Natural killer cell (primary cell): ENCODE measurements at regions not wholly inside any gene's neighbourhood (a gene's known extent, or its start where the extent isn't known, plus 50 kb on each side); places are given as distances from the start of the nearest gene placed in this dataset.

Experiments used
- ATAC-seq, 3 donors: fragments of 150-1000 bp in 2 of 3; fragments of 200-7000 bp in 1 of 3; cut with Tn5 transposase; 1 replicate in 1 of 3; 2 replicates in 2 of 3; pipeline ENCODE4 v1.10.0; 2021; ENCODE audit warnings: mild to moderate bottlenecking in 2 of 3, moderate library complexity in 2 of 3
- DNase-seq, 2 donors: peaks; one replicate each; pipeline versions ENCODE4 v3.0.0 to v3.0.0-alpha.2; 2013 to 2021; ENCODE audit warnings: mixed read lengths in 1 of 2
- H3K27ac ChIP-seq: one replicate; pipeline ENCODE4 v1.5.1; 2013; ENCODE audit warnings: mild to moderate bottlenecking, low read length
- H3K27me3 ChIP-seq: one replicate; pipeline ENCODE4 v1.6.1; 2013; ENCODE audit warnings: low read length; ENCODE audit not compliant: control insufficient read depth, insufficient read depth
- H3K36me3 ChIP-seq: one replicate; pipeline ENCODE4 v1.6.1; 2013; ENCODE audit warnings: low read length; ENCODE audit not compliant: control insufficient read depth, insufficient read depth
- H3K4me1 ChIP-seq: one replicate; pipeline ENCODE4 v1.6.1; 2013; ENCODE audit warnings: low read length; ENCODE audit not compliant: control insufficient read depth, insufficient read depth
- H3K4me3 ChIP-seq: one replicate; pipeline ENCODE4 v1.5.1; 2013; ENCODE audit warnings: low read length
- H3K9me3 ChIP-seq: one replicate; pipeline ENCODE4 v1.6.1; 2013; ENCODE audit warnings: low read length; ENCODE audit not compliant: control insufficient read depth, insufficient read depth
- H3K27ac Mint-ChIP-seq, 2 donors: one replicate each; pipeline ENCODE4 v1.8.0; 2022; ENCODE audit warnings: mild to moderate bottlenecking in 2 of 2, mixed read lengths in 2 of 2, moderate library complexity in 1 of 2
- H3K27me3 Mint-ChIP-seq, 2 donors: one replicate each; pipeline ENCODE4 v1.8.0; 2022; ENCODE audit warnings: low read depth in 2 of 2, mixed read lengths in 2 of 2
- H3K36me3 Mint-ChIP-seq: one replicate; pipeline ENCODE4 v1.8.0; 2022; ENCODE audit warnings: mixed read lengths
- H3K4me1 Mint-ChIP-seq, 2 donors: one replicate each; pipeline ENCODE4 v1.8.0; 2022; ENCODE audit warnings: mixed read lengths in 2 of 2
- H3K4me3 Mint-ChIP-seq: one replicate; pipeline ENCODE4 v1.8.0; 2022; ENCODE audit warnings: mild to moderate bottlenecking, moderate library complexity, mixed read lengths
- H3K9me3 Mint-ChIP-seq, 2 donors: one replicate each; pipeline ENCODE4 v1.8.0; 2022; ENCODE audit warnings: mixed read lengths in 2 of 2
- CTCF ChIP-seq: fragments of 200-600 bp; IDR thresholded peaks from one replicate; pipeline ENCODE4 v1.8.0; 2022; ENCODE audit warnings: antibody characterized with exemption
- WGBS: methylation state at CpG from one replicate; pipeline ENCODE4 v1.1.7; 2013; ENCODE audit warnings: missing lambda C conversion rate; ENCODE audit not compliant: insufficient coverage; 5-methylcytosine and 5-hydroxymethylcytosine counted together
- intact Hi-C: fragments of 100-400 bp; cut with micrococcal nuclease; formaldehyde crosslinking; loops from one replicate; pipeline ENCODE4 v1.14.2; 2022

- no peak for TF ChIP-seq CTCF
- H3K36me3 ChIP-seq = no peaks in the 10 kb centered on the region
- no peak overlapping the region for H3K27ac Mint-ChIP-seq
- H3K9me3 Mint-ChIP-seq = no peaks in the 10 kb centered on the region
- no peaks in the 10 kb centered on the region for H3K4me1 ChIP-seq
- ATAC-seq (no peak), DNase-seq (no peak)
- WGBS = 100% methylated on average over 2 of the region's 3 CpGs
- H3K4me3 ChIP-seq = no peak overlapping the region
- H3K4me3 Mint-ChIP-seq = no peak overlapping the region
- no peak overlapping the region for H3K27ac ChIP-seq
- no peaks in the 10 kb centered on the region for H3K36me3 Mint-ChIP-seq
- H3K9me3 ChIP-seq = no peaks in the 10 kb centered on the region
- intact Hi-C loops = no loop called here
- H3K4me1 Mint-ChIP-seq = no peaks in the 10 kb centered on the region
- no peaks in the 10 kb centered on the region for H3K27me3 Mint-ChIP-seq
- no peaks in the 10 kb centered on the region for H3K27me3 ChIP-seq
These were observed 156.4 kb upstream of the RFX3 start for GRCh38 chr9:3682186-3682585.

GRCh38 chr9:3677541-3677940, 151.7 kb upstream of the RFX3 start:
- TF ChIP-seq CTCF = no peak
- no peaks in the 10 kb centered on the region for H3K27me3 Mint-ChIP-seq
- H3K4me3 ChIP-seq = no peak overlapping the region
- H3K27ac Mint-ChIP-seq = no peak overlapping the region
- H3K27me3 ChIP-seq = no peaks in the 10 kb centered on the region
- DNase-seq (no peak), ATAC-seq (no peak)
- H3K36me3 ChIP-seq = no peaks in the 10 kb centered on the region
- no peak overlapping the region for H3K27ac ChIP-seq
- H3K4me1 ChIP-seq = no peaks in the 10 kb centered on the region
- no peaks in the 10 kb centered on the region for H3K36me3 Mint-ChIP-seq
- no peaks in the 10 kb centered on the region for H3K9me3 Mint-ChIP-seq
- no peaks in the 10 kb centered on the region for H3K9me3 ChIP-seq
- H3K4me3 Mint-ChIP-seq = no peak overlapping the region
- WGBS = 50% methylated on average over 2 of the region's 4 CpGs
- H3K4me1 Mint-ChIP-seq = no peaks in the 10 kb centered on the region
- intact Hi-C loops = no loop called here

- no peaks in the 10 kb centered on the region for H3K4me1 Mint-ChIP-seq
- H3K4me3 Mint-ChIP-seq = no peak overlapping the region
- no peaks in the 10 kb centered on the region for H3K9me3 Mint-ChIP-seq
- ATAC-seq (no peak), DNase-seq (no peak)
- no peak for TF ChIP-seq CTCF
- 94% methylated on average over 3 of the region's 3 CpGs for WGBS
- Histone ChIP-seq H3K4me3 (no peak overlapping the region), H3K27ac (no peak overlapping the region), H3K36me3 (no peaks in the 10 kb centered on the region), H3K4me1 (no peaks in the 10 kb centered on the region), H3K9me3 (no peaks in the 10 kb centered on the region), H3K27me3 (no peaks in the 10 kb centered on the region)
- no peaks in the 10 kb centered on the region for H3K27me3 Mint-ChIP-seq
- no peak overlapping the region for H3K27ac Mint-ChIP-seq
- intact Hi-C loops = no loop called here
- no peaks in the 10 kb centered on the region for H3K36me3 Mint-ChIP-seq
These were observed 151.0 kb upstream of the RFX3 start for GRCh38 chr9:3676766-3677165.

GRCh38 chr9:3675946-3676345, 150.1 kb upstream of the RFX3 start:
- no peaks in the 10 kb centered on the region for H3K36me3 Mint-ChIP-seq
- Histone ChIP-seq H3K36me3 (no peaks in the 10 kb centered on the region), H3K4me1 (no peaks in the 10 kb centered on the region), H3K9me3 (no peaks in the 10 kb centered on the region), H3K27me3 (no peaks in the 10 kb centered on the region), H3K27ac (no peak overlapping the region), H3K4me3 (no peak overlapping the region)
- ATAC-seq (no peak), DNase-seq (no peak)
- no peaks in the 10 kb centered on the region for H3K9me3 Mint-ChIP-seq
- H3K4me1 Mint-ChIP-seq = no peaks in the 10 kb centered on the region
- H3K27me3 Mint-ChIP-seq = no peaks in the 10 kb centered on the region
- H3K4me3 Mint-ChIP-seq = no peak overlapping the region
- no peak overlapping the region for H3K27ac Mint-ChIP-seq
- TF ChIP-seq CTCF = no peak
- intact Hi-C loops = no loop called here
- WGBS = 93% methylated on average over 2 of the region's 2 CpGs
